WERI-Rb-1 (cell line): ENCODE measurements at regions not wholly inside any gene's neighbourhood (a gene's known extent, or its start where the extent isn't known, plus 50 kb on each side); places are given as distances from the start of the nearest gene placed in this dataset.

Source experiments
- DNase-seq: peaks from one replicate; pipeline ENCODE4 v3.0.0-alpha.2; 2020
- H3K27ac ChIP-seq: fragments of 250-450 bp; sonication (Bioruptor Pico); 2 replicates; pipeline ENCODE4 v1.5.1; 2020; ENCODE audit warnings: mild to moderate bottlenecking, moderate library complexity
- H3K27me3 ChIP-seq: fragments of 250-450 bp; sonication (Bioruptor Pico); 2 replicates; pipeline ENCODE4 v1.5.1; 2021; ENCODE audit warnings: mild to moderate bottlenecking, low read depth, moderate library complexity; ENCODE audit not compliant: insufficient read depth, severe bottlenecking
- H3K36me3 ChIP-seq: fragments of 250-450 bp; sonication (Bioruptor Pico); 2 replicates; pipeline ENCODE4 v1.5.1; 2020; ENCODE audit warnings: mild to moderate bottlenecking, moderate library complexity
- H3K4me3 ChIP-seq: 2 replicates; pipeline ENCODE4 v1.5.1; 2011; ENCODE audit warnings: low read depth, mild to moderate bottlenecking, control low read depth, low read length
- H3K9me3 ChIP-seq: fragments of 250-450 bp; sonication (Bioruptor Pico); 2 replicates; pipeline ENCODE4 v1.5.1; 2021; ENCODE audit warnings: mild to moderate bottlenecking, moderate library complexity; ENCODE audit not compliant: severe bottlenecking
- CTCF ChIP-seq: IDR thresholded peaks from 2 replicates; pipeline ENCODE4 v1.5.1; 2011; ENCODE audit warnings: low read depth, mild to moderate bottlenecking, control low read depth, inconsistent platforms, low read length

DNA sequence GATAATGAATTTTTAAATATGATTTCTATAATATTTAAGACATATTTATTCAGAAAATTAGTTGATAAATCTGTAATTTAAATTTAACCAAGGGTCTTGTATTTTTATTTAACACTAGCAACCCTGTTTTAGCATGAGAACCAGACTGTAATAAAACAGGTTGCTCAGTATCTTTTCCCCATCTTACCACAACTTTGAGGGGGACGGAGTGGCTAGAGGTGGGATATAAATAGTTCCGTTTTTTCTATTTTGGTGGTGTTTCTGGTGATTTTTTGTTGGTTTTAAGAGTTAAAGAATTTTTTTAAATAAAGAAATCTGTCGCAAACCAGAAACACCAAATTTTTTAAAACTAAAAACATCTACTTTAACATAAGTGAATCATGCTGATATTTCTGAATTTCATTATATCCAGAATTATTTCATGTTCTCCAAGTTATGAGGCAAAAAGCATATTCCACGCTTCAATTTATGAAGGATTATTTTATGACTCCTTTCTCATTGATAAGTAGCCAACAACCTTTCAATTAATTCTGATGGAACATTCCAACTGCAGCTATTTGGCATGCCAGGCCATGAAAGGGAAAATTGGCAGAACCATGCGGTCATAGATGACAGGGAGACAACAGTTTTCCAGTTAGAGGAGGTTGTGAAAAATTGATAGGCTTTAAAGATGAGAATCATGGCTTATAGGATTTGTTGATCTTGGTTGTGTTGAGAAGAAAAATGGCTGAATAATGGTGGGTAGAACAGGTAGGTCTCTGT is 151.9 kb upstream of the CARMIL1 start:
- no peaks in the 10 kb centered on the region for H3K36me3 ChIP-seq
- no peak for DNase-seq
- peaks cover 4% of the 10 kb centered on the region for H3K9me3 ChIP-seq
- no peak overlapping the region for H3K27ac ChIP-seq
- TF ChIP-seq CTCF: no peak
- no peaks in the 10 kb centered on the region for H3K27me3 ChIP-seq
- H3K4me3 ChIP-seq: no peak overlapping the region

DNA sequence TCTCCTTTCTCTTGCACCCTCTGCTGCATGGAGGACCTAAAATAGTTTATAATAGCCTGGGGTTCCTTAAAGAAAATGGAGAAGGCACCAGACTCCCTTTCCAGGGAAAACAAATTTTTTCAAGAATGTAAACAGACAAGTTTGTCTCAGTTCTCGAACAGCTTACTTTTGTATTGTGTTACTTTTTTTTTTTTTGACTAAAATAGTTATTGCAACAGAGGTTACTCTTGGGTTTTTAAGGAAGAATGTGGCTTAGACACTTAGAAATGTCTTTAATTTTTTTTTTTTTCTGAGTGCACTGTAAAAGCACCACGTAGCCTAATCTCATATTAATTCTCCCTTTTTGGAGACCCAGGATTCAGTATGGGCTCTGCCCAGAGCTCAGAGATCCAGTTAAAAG is 148.7 kb upstream of the CARMIL1 start:
- DNase-seq: no peak
- Histone ChIP-seq H3K9me3 (peaks cover 29% of the 10 kb centered on the region), H3K27me3 (no peaks in the 10 kb centered on the region), H3K36me3 (no peaks in the 10 kb centered on the region), H3K4me3 (no peak overlapping the region), H3K27ac (no peak overlapping the region)
- TF ChIP-seq CTCF: no peak

- H3K27me3 ChIP-seq: no peaks in the 10 kb centered on the region
- H3K4me3 ChIP-seq: no peak overlapping the region
- H3K9me3 ChIP-seq: peaks cover 29% of the 10 kb centered on the region
- H3K36me3 ChIP-seq: no peaks in the 10 kb centered on the region
- no peak overlapping the region for H3K27ac ChIP-seq
- no peak for TF ChIP-seq CTCF
- no peak for DNase-seq
These were observed 146.2 kb upstream of the CARMIL1 start for GRCh38 chr6:25132934-25133333.

DNA sequence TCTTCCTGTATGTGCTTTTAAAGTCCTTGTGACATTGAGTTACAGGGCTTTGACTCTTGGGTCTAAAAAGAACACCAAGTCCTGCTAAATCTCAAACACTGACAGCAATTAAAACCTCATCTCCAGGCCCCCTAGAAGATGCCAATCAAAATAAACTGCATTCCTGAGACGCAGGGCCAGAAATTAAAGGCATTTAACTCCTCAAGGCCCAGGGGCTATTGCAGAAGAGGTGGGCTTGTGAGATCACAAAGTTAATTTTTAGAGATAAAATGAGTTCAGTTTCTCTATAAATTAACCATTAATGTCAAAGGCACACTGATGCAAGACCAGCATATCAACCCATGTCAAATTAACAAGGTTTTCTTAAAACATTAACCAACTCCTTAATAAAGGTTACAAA is 145.6 kb upstream of the CARMIL1 start:
- DNase-seq: no peak
- Histone ChIP-seq H3K27me3 (no peaks in the 10 kb centered on the region), H3K4me3 (no peak overlapping the region), H3K27ac (no peak overlapping the region), H3K9me3 (peaks cover 29% of the 10 kb centered on the region), H3K36me3 (no peaks in the 10 kb centered on the region)
- no peak for TF ChIP-seq CTCF

- DNase-seq: no peak
- H3K9me3 ChIP-seq: peaks cover 30% of the 10 kb centered on the region
- no peak overlapping the region for H3K4me3 ChIP-seq
- no peaks in the 10 kb centered on the region for H3K36me3 ChIP-seq
- TF ChIP-seq CTCF: no peak
- H3K27ac ChIP-seq: no peak overlapping the region
- H3K27me3 ChIP-seq: no peaks in the 10 kb centered on the region
These were observed 142.3 kb upstream of the CARMIL1 start for GRCh38 chr6:25136854-25137253.

- H3K9me3 ChIP-seq: peaks cover 28% of the 10 kb centered on the region
- TF ChIP-seq CTCF: no peak
- no peaks in the 10 kb centered on the region for H3K36me3 ChIP-seq
These were observed 141.7 kb upstream of the CARMIL1 start for GRCh38 chr6:25137480-25137879.

More at GRCh38 chr6:25137480-25137879, 141.7 kb upstream of the CARMIL1 start:
- DNase-seq: no peak
- no peak overlapping the region for H3K4me3 ChIP-seq
- no peak overlapping the region for H3K27ac ChIP-seq
- no peaks in the 10 kb centered on the region for H3K27me3 ChIP-seq
